DMS79 (cell line): ENCODE measurements at regions not wholly inside any gene's neighbourhood (a gene's known extent, or its start where the extent isn't known, plus 50 kb on each side); places are given as distances from the start of the nearest gene placed in this dataset.
"Not testable (repeated sequence)": the region's sequence is repeated elsewhere in the genome, so short reads cannot be mapped to it uniquely, and the experiment has no call there.

Experiments used
- DNase-seq: peaks from one replicate; lab custom pipeline; 2025; lab: John Stamatoyannopoulos, UW

DNA sequence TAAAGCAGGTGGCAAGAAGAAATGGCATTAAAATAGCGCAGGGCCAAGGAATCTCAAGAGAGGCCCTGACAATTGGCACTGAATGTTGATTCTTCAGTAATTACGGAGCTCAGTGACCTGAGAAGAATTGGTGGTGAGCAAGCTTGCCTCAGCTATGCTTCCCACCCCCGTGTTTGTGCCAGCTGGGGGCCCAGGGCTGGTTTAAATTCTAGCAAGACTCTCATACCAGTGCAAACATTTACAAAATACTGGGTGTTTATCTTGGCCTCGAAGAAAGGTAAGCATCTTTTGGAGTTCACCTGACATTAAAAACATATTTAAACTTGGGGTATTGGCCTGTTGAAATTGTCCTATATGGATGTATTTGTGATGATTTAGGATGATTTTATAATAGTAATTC lies 296.7 kb upstream of the USP25 start:
- no peak for DNase-seq

DNA sequence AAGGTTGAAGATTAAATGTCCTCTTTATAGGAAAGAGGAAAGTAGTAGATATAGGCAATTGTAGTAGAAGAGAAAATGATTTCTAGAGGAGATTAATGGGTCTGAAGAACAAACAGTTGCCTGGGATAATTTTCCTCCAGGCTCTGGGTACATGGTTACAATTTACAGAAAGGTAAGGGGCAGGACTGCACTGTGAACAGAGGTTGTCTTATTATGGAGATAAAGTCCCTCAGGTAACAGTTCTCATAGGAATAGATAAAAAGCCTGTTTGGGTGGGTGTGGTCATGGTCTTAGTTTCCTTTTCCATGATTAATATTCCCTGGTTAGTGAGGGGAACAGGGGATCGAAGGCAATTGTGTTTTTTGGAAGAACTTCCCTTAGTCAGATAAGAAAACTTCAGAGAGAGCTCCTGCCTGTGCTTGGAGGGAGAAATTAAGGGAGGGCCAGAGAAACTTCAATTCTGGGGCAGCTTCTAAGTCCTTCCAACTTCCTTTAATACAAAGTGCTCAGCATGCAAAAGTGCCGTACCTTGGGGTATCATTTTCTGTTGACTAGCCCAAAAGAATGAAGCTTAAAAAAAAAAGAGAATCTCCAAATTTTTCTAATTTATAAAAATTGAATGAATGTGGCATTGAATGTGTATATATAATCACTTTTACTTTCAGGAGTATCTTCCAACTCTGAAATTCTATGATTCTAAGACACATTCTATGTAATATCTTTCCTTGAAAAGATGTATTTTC lies 295.4 kb upstream of the USP25 start:
- no peak for DNase-seq

- DNase-seq: no peak
These were observed 293.8 kb upstream of the USP25 start for GRCh38 chr21:15436031-15436430.

DNA sequence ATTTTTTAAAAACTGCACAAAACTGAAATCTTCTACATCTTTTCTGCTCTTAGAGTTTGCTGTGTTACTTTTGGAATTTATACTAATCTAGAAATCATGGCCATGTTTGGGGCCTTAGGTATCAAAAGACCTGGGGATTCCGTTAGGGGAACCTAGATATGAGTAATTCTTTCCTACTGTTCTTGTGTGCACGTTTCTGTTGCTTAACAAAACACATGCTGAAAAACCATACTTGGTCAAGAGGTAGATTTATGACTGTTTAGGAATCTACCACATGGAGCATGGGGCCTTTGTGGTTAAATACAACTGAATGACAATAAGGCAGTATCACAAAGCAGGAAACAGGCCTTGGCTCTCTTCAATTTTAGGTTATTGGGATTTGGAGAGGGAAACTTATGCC lies 291.9 kb upstream of the USP25 start:
- no peak for DNase-seq

DNA sequence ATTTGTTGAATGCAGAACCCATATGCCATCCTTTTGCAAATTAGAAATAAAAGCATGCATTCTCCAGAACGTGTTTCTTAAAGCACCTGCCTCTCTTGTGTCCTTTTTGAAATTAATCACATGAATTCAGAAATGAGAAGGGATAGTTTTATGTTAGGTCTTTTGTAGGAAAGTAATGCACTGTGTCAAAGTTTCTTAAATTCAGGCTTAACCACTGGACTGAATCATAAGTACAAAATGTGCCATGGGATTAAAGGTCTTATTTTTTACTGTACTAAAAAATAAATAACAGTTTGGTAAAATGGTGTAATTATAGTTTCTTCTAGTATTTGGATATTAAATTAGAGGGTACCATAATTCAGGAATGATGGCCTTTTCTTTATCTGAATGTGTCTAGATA lies 290.1 kb upstream of the USP25 start:
- DNase-seq: no peak

DNA sequence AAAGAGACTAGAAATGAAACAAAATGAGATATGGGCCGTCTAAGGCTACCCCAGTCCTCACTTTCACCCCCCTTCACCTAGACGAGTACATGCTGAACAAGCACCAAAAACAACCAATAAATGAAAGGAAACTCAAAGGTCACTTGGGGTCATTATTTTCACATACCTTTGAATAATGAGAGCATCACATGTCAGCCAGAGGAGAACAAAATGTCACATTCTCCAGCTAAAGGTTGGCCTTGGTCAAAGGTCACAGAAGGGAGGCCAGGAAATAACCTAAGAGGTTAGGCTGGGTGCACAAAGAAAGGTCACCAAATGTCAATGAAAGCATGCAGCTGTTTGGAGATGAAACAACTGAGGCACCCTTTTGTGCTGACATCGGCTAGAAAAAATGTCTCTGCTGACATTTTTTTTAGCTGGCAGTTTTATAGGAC lies 288.7 kb upstream of the USP25 start:
- DNase-seq: no peak

GRCh38 chr21:15441992-15442391 lies 287.8 kb upstream of the USP25 start:
- no peak for DNase-seq

GRCh38 chr21:15442743-15443469 lies 286.9 kb upstream of the USP25 start:
- no peak for DNase-seq

DNA sequence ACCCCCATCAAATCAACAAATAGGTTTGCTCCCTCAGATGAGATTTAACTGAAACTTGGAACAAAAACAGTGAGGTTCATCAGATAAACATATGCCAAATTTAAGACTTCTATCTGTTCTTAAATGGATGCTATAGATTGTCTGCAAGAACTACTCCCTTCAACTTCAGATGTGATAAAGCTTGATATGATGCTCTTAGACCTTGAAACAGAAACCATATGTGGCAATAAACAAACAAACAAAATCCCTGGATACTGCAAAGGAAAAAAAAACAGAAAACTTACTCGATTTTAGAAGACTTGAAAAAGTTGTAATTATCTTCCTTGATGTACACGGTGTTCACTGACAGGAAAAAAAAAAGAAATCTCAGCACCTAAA lies 286.1 kb upstream of the USP25 start:
- DNase-seq: no peak

DNA sequence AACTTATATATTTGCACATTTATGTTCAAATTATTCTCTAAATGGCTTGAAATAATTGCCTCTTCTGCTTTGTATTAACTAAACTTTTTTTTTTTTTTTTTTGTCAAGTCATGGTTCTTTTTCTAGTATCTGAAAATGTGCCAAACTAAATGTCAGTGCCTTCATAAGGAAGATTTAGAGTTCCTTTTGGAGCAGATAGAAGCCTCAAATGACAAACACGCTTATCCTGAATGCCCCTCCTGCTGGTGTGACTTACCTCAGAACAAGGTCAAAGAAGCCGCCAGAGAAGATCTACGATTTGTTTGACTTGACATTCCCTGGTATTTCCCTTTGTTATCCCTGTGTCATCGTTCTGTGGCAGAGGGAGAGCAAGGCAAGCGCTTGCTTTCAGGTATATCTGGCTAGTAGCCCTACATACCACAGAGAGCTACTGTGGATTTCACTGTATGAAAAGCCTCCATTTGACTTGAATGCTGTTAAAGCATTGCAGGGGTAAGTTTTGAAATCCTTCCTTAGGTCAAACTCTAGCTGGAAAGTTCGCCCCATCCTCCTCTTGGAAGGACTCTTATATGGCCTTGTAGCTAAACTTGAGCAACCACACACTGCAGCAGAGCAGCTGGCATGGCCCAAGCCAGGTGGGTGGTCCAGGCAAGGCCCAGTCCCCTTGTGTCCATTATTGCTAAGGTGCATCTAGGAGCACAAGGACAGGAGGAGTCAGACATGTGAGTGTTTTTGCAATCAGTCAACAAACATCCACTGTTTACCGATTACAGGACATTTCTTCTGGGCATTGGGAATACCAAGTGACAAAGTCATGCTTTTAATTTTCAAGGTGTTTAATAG lies 285.4 kb upstream of the USP25 start:
- DNase-seq: no peak

DNA sequence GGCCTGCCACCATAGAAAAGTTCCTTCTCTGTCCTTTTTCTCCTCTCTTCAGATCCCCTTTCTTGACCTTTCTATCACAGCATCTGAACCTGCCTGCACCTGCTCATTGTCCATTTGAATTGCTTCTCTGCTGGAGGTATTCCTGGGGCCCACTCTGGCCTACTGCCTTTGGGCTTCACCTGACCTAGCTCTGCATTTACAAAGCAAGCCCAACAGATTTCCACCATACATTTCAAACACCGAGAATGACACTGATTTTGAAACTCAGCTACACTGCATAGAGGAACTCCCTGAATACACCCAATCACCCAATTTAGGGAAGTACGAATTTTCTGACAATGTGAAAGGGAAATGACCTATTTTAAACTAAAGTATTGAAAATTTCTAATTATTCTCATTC lies 284.5 kb upstream of the USP25 start:
- no peak for DNase-seq

- DNase-seq: no peak
These were observed 283.6 kb upstream of the USP25 start for GRCh38 chr21:15446223-15446622.

DNA sequence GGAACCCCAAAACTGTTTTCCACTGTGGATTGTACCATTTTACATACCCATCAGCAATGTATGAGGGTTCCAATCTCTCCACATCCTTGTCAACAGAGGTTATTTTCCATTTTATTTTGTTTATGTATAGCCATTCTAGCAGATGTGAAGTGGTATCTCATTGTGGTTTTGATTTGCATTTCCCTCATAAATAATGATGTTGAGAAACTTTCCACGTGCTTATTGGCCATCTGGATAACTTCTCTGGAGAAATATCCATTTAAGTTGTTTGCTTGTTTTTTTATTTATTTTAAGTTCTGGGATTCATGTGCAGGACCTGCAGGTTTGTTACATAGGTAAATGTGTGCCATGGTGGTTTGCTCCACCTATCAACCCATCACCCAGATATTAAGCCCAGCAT lies 280.2 kb upstream of the USP25 start:
- DNase-seq: no peak

DNA sequence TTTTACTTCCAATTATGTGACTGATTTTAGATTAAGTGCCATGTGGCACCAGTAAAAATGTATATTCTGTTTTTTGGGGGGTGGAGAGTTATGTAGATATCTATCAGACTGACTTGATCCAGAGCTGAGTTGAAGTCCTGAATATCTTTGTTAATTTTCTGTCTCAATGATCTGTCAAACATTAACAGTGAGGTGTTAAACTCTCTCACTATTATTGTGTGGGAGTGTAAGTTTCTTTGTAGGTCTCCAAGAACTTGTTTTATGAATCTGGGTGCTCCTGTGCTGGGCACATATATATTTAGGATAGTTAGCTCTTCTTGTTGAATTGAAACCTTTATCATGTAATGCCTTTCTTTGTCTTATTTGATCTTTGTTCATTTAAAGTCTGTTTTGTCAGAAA lies 276.5 kb upstream of the USP25 start:
- no peak for DNase-seq

GRCh38 chr21:15453785-15454184 lies 276.0 kb upstream of the USP25 start:
- not testable (repeated sequence) for DNase-seq

GRCh38 chr21:15454931-15455330 lies 274.9 kb upstream of the USP25 start:
- DNase-seq: not testable (repeated sequence)

GRCh38 chr21:15455819-15456462 lies 273.8 kb upstream of the USP25 start:
- no peak for DNase-seq

DNA sequence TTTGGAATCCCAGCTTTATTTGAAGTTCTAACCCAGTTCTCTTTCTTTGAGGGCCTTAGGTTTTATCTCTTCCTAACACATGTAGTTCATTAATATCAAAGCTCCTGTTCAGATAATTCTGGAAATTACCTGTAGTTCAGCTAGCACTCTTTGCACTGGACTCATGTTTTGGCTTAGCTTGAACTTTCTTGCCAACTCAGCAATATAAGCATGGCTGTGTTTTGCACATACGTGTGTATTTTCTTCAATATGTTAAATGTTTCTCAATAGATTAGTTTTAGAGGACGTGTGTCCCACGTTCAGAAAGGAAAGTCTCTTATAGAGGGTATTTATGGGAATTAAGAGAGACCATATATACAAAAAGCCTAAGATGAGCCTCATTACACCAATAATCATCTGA lies 271.8 kb upstream of the USP25 start:
- no peak for DNase-seq

- DNase-seq: no peak
These were observed 267.7 kb upstream of the USP25 start for GRCh38 chr21:15462092-15462491.

GRCh38 chr21:15466329-15466728 lies 263.5 kb upstream of the USP25 start:
- DNase-seq: no peak

DNA sequence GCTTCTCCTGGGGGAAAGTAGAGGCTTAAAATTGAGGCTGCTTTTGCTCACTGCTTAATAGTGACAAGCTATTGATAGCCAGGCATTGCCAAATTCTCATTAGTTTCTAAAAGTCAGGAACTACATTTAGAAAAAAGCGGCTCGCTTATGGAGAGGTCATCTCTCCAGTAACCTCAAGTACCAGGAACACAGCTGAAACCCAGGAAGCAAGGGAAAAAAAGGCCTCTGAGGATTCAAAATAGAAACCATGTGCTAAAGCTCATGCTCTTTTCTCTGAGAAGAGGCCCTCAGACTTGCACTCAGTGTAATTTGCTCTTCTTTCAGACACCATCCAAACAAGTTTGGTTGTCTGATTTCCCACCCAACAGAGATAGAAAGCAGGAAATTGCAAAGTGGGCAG lies 261.4 kb upstream of the USP25 start:
- no peak for DNase-seq
